AG10803 (cell line): ENCODE measurements at regions not wholly inside any gene's neighbourhood (a gene's known extent, or its start where the extent isn't known, plus 50 kb on each side); places are given as distances from the start of the nearest gene placed in this dataset.

ENCODE experiments used
- DNase-seq: peaks from one replicate; pipeline ENCODE4 v3.0.0; 2010; ENCODE audit warnings: low read depth
- H3K4me3 ChIP-seq: 2 replicates; pipeline ENCODE4 v1.5.1; 2011; ENCODE audit warnings: mild to moderate bottlenecking, low read length, control low read depth
- CTCF ChIP-seq: conservative IDR thresholded peaks from 2 replicates; pipeline ENCODE4 v1.5.1; 2011; ENCODE audit warnings: mild to moderate bottlenecking, low read length, control low read depth, inconsistent platforms

GRCh38 chr14:99081156-99081765 is 190.7 kb downstream of the BCL11B start:
- no peak for DNase-seq
- H3K4me3 ChIP-seq = no peak overlapping the region
- no peak for TF ChIP-seq CTCF

- DNase-seq = no peak
- no peak for TF ChIP-seq CTCF
- no peak overlapping the region for H3K4me3 ChIP-seq
Observed at GRCh38 chr14:99081880-99082279, 190.1 kb downstream of the BCL11B start.

GRCh38 chr14:99093532-99094517 is 178.2 kb downstream of the BCL11B start:
- no peak overlapping the region for H3K4me3 ChIP-seq
- DNase-seq = no peak
- TF ChIP-seq CTCF = no peak

- DNase-seq = no peak
- no peak for TF ChIP-seq CTCF
- no peak overlapping the region for H3K4me3 ChIP-seq
Observed at GRCh38 chr14:99094901-99095300, 177.1 kb downstream of the BCL11B start.

- no peak for DNase-seq
- H3K4me3 ChIP-seq = no peak overlapping the region
- no peak for TF ChIP-seq CTCF
Observed at GRCh38 chr14:99095369-99095768, 176.6 kb downstream of the BCL11B start.

- H3K4me3 ChIP-seq = no peak overlapping the region
- DNase-seq = no peak
- no peak for TF ChIP-seq CTCF
Observed at GRCh38 chr14:99098199-99098598, 173.8 kb downstream of the BCL11B start.
